ENCODE measurements at regions not wholly inside any gene's neighbourhood (a gene's known extent, or its start where the extent isn't known, plus 50 kb on each side); places are given as distances from the start of the nearest gene placed in this dataset.

- no peaks in the 10 kb centered on the region for H4K20me1 ChIP-seq (replicated peaks; ENCODE audit: control insufficient read depth, extremely low read depth, insufficient read depth, low read length)
- no peak overlapping the region for H3K9ac ChIP-seq (replicated peaks; ENCODE audit: extremely low read depth, insufficient read depth, low read length)
- peaks cover 2% of the 10 kb centered on the region for H3K9me3 ChIP-seq (replicated peaks; ENCODE audit: control insufficient read depth, insufficient read depth, low read length)
- H3K27ac ChIP-seq (ENCODE audit: insufficient read depth, low read depth, low read length) = no peak overlapping the region
- ChIA-PET CTCF (no interaction called here), POLR2A (no interaction called here)
- no peak for TF ChIP-seq FOS (IDR thresholded peaks at IDR 0.05; ENCODE audit: borderline replicate concordance, insufficient read depth, low read length)
- H3K79me2 ChIP-seq (ENCODE audit: control insufficient read depth, insufficient read depth, low read length) = no peaks in the 10 kb centered on the region
- no peak overlapping the region for H2AFZ ChIP-seq (ENCODE audit: low read depth, low read length)
- H3K27me3 ChIP-seq (ENCODE audit: control insufficient read depth in 2 of 2, insufficient read depth in 2 of 2, low read length in 2 of 2) = no peaks in the 10 kb centered on the region
- no peak overlapping the region for H3K4me3 ChIP-seq (replicated peaks in 1 of 3; ENCODE audit: insufficient read depth in 1 of 3, low read depth in 1 of 3, low read length in 3 of 3)
- H3K9me1 ChIP-seq (replicated peaks; ENCODE audit: control insufficient read depth, extremely low read depth, insufficient read depth, low read length) = no peaks in the 10 kb centered on the region
- H3K4me2 ChIP-seq (ENCODE audit: insufficient read depth, low read length) = no peak overlapping the region
- no peak for DNase-seq (ENCODE audit: low read depth, low spot score)
- no TSS peak for BruUV-seq (replicated peaks)
- dilution Hi-C loops (cut with MboI; ENCODE audit: extremely low pct_ligation_motif_present, low sequenced_read_pairs) = no loop called here
- intact Hi-C loops (cut with micrococcal nuclease) = no loop called here
- H3K4me1 ChIP-seq (ENCODE audit: control insufficient read depth, extremely low read depth, insufficient read depth, low read length) = no peaks in the 10 kb centered on the region
- no peaks in the 10 kb centered on the region for H3K36me3 ChIP-seq (ENCODE audit: control insufficient read depth in 2 of 2, extremely low read depth in 1 of 2, insufficient read depth in 2 of 2, low read length in 2 of 2)
- no peak for FAIRE-seq
Observed at GRCh38 chr13:87570669-87571068, 100.5 kb upstream of the SLITRK5 start.

GRCh38 chr13:87582399-87582798 lies 88.8 kb upstream of the SLITRK5 start:
- no peak for TF ChIP-seq EZH2 (IDR thresholded peaks at IDR 0.05; ENCODE audit: borderline replicate concordance, low read depth, low read length, severe bottlenecking)
- no peak for TF ChIP-seq CTCF (IDR thresholded peaks at IDR 0.05; ENCODE audit: extremely low read depth in 1 of 2, insufficient read depth in 1 of 2, low read depth in 1 of 2, low read length in 2 of 2)
- no peak for TF ChIP-seq POLR2AphosphoS5 (IDR thresholded peaks at IDR 0.05; ENCODE audit: insufficient read depth, low read depth, low read length)
- no peak for TF ChIP-seq JUN (IDR thresholded peaks at IDR 0.05; ENCODE audit: borderline replicate concordance, insufficient read depth, insufficient read length, low read depth)
- no peak for TF ChIP-seq POLR2A (IDR thresholded peaks at IDR 0.05; ENCODE audit: low read depth, low read length)
- TF ChIP-seq FOS (IDR thresholded peaks at IDR 0.05; ENCODE audit: borderline replicate concordance, insufficient read depth, low read length) = no peak
- TF ChIP-seq MYC (IDR thresholded peaks at IDR 0.05; ENCODE audit: low read depth, low read length) = no peak
- TF ChIP-seq, protein P1, sequence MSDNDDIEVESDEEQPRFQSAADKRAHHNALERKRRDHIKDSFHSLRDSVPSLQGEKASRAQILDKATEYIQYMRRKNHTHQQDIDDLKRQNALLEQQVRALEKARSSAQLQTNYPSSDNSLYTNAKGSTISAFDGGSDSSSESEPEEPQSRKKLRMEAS (IDR thresholded peaks at IDR 0.05; ENCODE audit: insufficient read depth, insufficient read length) = no peak
- no peak for TF ChIP-seq GATA2 (IDR thresholded peaks at IDR 0.05; ENCODE audit: insufficient read depth, insufficient read length, low read depth, low read length)
- no peak overlapping the region for H3K9ac ChIP-seq (replicated peaks; ENCODE audit: extremely low read depth, insufficient read depth, low read length)
- H2AFZ ChIP-seq (ENCODE audit: low read depth, low read length) = no peak overlapping the region
- DNase-seq (ENCODE audit: low read depth, low spot score) (no peak), FAIRE-seq (no peak)
- H4K20me1 ChIP-seq (replicated peaks; ENCODE audit: control insufficient read depth, extremely low read depth, insufficient read depth, low read length) = no peaks in the 10 kb centered on the region
- CTCF ChIA-PET = no interaction called here
- peaks cover 2% of the 10 kb centered on the region for H3K9me3 ChIP-seq (replicated peaks; ENCODE audit: control insufficient read depth, insufficient read depth, low read length)
- no peak overlapping the region for H3K4me2 ChIP-seq (ENCODE audit: insufficient read depth, low read length)
- no peaks in the 10 kb centered on the region for H3K9me1 ChIP-seq (replicated peaks; ENCODE audit: control insufficient read depth, extremely low read depth, insufficient read depth, low read length)
- no peak overlapping the region for H3K27ac ChIP-seq (ENCODE audit: insufficient read depth, low read depth, low read length)
- H3K27me3 ChIP-seq (ENCODE audit: control insufficient read depth in 2 of 2, insufficient read depth in 2 of 2, low read length in 2 of 2) = no peaks in the 10 kb centered on the region
- intact Hi-C loops (cut with micrococcal nuclease) = no loop called here
- no TSS peak for BruUV-seq (replicated peaks)
- dilution Hi-C loops (cut with MboI; ENCODE audit: extremely low pct_ligation_motif_present, low sequenced_read_pairs) = no loop called here
- no peaks in the 10 kb centered on the region for H3K36me3 ChIP-seq (ENCODE audit: control insufficient read depth in 2 of 2, extremely low read depth in 1 of 2, insufficient read depth in 2 of 2, low read length in 2 of 2)
- POLR2A ChIA-PET = no interaction called here
- H3K79me2 ChIP-seq (ENCODE audit: control insufficient read depth, insufficient read depth, low read length) = no peaks in the 10 kb centered on the region
- no peak overlapping the region for H3K4me3 ChIP-seq (replicated peaks in 1 of 3; ENCODE audit: insufficient read depth in 1 of 3, low read depth in 1 of 3, low read length in 3 of 3)
- H3K4me1 ChIP-seq (ENCODE audit: control insufficient read depth, extremely low read depth, insufficient read depth, low read length) = no peaks in the 10 kb centered on the region
